ENCODE measurements at regions not wholly inside any gene's neighbourhood (a gene's known extent, or its start where the extent isn't known, plus 50 kb on each side); places are given as distances from the start of the nearest gene placed in this dataset.

DNA sequence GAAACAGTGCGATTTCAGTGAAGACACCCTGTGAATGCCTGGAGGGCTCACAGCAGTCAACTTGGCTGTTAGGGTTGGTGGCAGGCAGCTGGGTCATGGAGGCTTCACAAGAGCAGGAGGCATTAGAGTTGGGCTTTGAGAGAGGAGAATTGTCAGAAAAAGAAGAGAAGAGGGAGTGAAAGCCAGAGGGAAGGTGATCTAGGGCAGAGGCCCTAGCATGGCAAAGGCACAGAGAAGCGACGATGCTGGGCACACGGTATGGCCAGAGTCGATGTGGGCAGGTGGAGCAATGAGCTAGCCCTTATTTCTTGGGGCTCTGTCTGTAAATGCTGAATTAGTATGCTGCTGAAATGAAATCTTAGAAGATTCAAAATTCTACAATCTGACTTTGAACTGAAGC, 52.6 kb upstream of the OLFM4 start:
- no peak for DNase-seq (ENCODE audit: low spot score)

DNA sequence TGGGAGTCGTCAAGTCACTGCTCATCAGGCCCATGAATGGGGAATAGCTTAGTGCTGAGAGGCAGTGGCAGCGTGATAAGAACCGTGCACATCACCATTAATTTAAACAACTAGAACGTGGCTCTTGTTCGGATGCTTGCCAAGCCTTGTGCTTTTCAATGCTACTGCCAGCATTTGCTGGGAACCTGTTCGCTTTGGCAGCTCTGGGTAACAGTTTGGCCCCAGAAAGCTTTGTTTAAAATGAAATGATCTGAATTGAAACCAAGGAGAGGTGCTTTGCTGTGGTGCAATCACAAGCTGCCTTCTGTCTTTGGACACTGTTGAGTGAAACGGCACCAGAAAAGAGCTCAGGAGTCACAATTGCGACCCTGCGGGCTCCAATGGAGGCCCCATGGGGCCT, 53.5 kb upstream of the OLFM4 start:
- no peak for DNase-seq (ENCODE audit: low spot score)

DNA sequence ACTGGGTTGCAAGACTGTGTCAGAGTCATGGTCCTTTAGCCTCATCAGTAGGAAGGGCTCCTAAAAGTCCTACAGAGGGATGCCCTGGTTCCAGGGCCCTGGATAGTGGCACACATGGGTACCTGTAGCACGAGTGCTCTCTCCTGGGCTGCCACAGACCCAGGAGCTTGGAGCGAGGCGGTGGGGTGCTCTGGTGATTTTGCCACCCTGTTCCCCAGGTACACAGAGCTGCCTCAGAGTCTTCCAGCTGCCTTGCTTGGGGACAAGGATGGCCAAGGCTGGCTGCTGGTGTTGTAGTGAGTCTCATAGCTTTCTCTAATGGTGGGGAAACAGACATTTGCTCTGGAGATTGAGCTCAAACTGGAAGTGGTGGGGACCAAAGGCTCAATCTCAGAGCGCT, 53.9 kb upstream of the OLFM4 start:
- DNase-seq (ENCODE audit: low spot score) = no peak

DNA sequence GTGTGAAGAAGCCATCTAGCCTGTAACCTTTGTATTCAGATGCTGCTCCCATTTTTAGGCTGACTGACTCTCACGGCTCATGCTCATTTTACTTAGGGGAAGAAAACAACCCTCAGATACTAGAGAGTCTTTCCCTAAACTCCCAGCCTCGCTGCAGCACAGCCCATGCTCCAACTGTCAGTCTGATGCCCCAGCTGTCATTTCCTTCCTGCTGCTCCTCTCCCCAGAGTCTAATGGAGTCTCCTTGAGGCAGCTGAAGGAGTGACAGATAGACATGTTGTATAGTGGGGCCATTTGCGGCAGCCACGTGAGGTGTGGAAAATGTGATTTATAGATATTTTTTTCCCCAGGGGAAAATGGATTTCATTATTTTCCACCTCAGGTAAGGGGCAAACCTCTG, 59.2 kb upstream of the OLFM4 start:
- no peak for DNase-seq (ENCODE audit: low spot score)

DNA sequence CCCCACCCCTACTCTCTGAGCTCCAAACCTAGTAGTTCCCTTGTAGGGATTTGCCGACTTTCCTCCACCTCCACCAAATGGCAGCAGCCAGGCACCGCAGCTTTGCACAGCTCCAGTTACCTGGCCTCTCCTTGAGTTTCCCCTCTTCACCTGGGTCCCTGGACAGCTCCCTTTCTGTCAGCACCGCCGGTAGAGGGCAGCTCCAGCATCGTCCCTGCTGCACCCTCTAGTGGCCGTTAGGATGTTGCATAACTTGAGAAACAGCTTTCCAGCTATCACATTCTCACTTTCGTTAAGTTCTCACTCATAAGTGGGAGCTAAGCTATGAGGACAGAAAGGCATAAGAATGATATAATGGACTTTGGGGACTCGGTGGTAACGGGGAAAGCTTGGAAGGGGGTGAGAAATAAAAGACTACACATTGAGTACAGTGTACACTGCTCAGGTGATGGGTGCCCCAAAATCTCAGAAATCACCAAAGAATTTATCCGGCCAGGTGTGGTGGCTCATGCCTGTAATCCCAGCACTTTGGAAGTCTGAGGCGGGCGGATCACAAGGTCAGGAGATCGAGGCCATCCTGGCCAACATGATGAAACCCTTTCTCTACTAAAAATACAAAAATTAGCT, 60.4 kb upstream of the OLFM4 start:
- peak; percentile 60 for DNase-seq (ENCODE audit: low spot score)

DNA sequence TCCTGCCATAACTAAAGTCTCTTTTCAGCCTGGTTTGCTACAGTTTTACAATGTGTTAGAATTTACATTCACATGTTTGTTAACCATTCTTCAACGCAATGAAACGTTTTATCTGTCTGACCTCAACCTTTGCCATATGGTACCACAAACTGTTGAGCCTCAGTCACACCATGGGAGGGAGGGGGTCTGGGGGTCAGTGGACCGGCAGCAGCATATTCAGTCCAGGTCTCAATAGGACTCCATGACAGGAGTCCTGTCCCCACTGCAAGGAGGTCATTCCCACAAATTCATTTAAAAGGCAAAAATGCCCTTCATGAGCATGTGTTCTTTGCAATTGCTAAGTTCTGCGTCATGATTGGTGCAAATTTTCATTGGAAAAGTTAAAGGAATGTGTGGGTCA, 66.6 kb upstream of the OLFM4 start:
- DNase-seq (ENCODE audit: low spot score) = no peak

DNA sequence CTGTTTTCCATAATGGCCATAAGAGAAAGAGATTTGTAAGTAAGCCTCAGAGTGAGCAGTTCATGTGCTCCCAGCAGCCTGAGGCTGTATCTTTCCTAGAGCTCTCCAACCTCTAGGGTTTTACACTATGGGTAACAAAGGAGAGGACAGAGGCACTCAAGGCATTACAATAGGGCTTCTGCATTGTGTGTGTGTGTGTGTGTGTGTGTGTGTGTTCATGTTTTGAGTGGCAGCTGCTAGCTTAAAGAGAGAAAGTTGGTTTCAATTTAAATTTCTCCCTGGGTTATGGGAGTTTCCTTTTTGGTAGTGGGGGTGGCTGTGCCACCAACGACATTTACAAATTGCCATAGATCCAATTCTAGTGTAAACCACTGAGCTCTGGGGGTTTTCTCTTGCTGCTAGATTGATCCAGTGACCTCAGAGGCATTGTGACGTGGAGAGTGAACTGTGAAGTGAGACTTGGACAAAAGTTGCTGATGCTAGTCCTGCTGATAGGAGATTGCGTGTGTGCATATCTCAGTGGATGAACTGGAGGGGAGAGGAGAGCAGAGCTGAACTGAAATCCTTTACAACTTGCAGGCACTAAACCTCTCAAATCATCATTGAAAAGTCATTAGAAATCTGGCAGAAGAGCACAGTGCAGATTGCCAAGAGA, 67.2 kb upstream of the OLFM4 start:
- no peak for DNase-seq (ENCODE audit: low spot score)

DNA sequence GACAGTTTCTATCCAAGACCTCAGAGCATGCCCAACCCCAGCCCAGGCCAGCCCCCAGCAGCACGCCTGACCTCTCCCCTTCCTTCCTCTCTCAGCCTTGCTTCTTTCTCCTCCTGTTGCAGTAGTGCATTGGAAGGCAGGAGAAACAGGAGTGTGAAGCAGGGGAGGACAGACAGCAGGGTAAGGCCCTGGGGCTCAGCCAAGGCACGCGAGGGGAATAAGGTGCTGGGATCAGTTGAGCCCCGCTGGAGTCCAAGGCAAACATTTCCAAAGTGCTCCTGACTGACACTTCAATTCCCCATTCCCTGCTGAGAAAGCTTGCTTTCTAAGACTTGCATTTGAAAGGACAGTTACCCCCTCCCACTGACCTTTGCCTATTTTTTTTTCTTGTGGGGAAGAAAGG, 73.1 kb upstream of the OLFM4 start:
- no peak for DNase-seq (ENCODE audit: low spot score)

DNA sequence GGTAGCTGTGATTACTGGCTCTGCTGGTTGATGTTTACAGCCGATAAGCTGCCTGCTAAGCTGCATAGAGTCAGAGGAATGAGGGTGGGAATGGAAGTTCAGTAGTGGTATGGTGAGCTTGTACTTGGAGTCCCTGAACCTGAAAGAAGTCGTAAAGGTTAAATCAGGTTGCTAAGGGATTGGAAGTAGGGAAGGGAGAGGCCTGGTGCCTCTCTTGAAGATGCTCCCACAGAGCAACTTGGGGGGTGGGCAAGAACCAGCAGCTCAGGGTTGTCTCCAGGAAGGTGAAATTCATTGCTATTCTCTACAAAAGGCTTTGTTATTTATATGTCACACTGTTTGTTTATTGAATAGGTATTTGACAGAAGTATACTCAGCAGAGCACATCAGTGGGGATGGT, 73.8 kb upstream of the OLFM4 start:
- no peak for DNase-seq (ENCODE audit: low spot score)

DNA sequence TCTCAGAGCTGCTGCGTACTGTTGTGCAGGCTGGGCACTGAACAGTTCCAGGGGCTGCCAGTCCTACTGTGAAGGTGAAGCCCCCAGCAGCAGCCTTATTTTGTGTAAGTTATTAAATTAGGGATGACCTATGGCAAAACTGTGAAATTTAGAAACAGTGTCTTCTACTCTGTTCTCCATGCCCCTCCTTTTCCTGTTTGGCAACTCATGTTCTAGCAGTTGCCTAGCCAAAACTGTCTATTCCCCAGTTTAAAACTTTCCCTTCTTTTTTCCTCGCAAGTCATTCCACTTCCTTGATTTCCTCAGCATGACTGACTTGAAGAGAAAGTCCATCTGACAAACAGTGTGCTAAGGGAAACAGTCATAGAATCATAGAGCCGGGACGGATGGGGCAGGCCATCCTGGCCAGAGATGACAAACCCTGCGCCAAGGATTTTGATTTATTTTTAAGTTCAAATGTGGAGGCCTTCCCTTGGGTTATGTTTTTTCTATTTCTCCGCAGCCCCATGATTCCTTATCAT, 78.1 kb upstream of the OLFM4 start:
- no peak for DNase-seq (ENCODE audit: low spot score)

DNA sequence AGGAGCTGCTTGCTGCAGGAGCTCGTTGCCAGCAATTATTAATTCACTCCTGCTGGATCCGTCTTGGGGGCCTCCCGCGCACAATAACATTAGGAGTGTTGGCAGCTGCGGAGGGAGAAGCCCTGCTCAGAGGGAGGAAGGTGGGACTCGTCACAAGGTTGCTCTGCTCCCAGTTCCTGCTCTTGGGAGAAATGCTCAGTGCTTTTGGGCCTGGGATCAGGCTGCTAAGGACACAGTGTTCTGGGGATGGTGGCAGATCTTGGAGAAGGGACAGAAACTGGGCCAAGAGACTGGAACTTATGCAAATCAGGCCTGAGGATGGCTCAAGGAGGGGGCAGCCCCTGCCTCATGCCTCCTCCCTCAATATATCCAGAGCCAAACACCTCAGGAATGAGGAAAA, 78.9 kb upstream of the OLFM4 start:
- no peak for DNase-seq (ENCODE audit: low spot score)

DNA sequence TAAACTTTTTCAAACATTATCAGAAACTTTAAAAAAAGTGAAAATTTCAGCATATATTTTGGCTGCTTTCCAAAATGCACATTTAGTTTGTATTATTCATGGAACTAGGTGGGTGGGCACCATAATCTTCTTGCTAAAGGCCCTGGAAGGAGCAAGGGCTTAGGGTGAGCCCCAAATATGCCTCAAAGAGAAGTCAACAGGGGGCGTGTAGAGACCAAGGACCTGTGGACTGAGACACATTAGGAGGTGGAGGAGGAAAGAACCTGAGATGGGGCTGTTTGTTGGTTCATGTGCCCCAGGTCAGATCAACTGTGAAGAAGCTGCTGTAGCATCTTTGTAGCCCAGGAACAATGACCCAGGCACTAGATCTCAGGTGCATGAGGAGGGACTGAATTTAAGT, 79.6 kb upstream of the OLFM4 start:
- DNase-seq (ENCODE audit: low spot score) = no peak

DNA sequence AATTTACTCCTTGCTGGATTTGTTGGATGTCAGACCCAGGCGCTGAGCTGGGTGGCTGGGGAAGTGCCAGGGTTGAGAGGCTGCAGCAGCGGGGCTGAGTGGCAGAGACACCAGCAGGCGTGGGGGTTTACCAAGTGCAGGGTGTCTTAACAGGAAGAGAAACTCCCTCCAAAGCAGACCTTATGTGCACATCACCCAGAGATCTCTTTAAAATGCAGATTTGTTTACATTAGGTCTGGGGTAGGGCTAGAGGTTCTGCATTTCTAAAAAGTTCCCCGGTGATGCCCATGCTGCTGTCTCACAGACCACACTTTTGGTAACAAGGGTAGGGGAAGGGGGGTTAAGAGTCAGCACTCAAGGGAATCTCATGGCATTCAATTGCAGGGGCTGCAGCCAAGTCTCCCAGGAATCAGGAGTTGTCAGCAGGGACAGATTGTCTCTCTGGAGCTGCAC, 80.7 kb upstream of the OLFM4 start:
- no peak for DNase-seq (ENCODE audit: low spot score)

DNA sequence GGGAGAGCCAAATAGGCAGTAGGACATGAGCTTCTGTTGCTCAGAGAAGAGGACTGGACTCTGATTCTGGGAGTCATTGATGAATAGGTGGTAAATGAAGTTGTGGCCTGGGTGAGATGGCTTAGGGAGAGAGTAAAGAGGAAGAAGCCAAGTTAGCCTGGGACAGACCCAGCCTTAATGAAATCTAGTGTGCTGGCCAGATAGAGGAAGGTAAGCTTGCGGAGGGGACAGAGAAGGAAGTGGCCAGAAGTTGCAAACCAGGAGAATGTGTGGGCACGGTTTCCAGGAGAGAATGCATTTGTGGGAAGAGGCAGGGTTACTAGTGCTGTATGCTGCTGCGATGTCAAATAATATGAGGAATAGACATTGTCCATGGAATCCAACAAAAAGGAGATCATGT, 83.3 kb upstream of the OLFM4 start:
- no peak for DNase-seq (ENCODE audit: low spot score)

DNA sequence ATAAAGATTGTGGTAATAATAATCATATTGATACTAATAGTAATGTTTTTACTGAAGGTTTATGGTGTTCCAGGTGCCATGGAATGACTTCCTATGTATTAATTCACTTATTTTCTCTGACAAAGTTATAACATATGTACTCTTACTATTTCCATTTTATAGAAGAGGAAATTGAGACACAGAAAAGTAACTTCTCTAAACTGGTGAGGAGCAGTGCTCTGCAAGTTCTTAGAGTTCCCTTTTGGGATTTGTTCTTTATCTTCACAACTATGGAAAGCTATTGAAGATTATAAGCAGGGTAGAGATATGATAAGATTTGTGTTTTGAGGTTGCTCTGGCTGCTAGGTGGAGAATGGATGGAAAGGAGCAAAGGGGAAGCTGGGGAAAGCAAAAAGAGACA, 83.9 kb upstream of the OLFM4 start:
- DNase-seq (ENCODE audit: low spot score) = no peak

DNA sequence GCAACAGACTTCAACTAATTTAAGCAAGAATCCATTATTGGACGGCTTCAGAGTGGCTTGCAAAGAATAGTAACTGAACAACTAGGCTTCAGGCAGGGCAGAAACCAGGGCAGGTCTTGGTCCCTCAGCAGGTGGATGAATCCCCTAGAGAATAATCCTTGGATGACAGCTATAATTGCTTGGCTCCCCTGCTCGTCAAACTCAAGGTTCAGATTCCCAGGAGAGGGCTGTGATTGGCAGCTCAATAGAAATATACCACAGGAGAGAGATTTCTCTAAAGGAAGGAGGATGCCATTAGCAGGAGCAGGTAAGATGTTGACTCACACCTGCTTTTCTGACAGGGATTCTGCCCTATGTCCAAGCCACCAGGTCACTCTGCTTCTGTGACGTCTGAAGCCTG, 89.6 kb upstream of the PCDH8 start:
- no peak for DNase-seq (ENCODE audit: low spot score)

DNA sequence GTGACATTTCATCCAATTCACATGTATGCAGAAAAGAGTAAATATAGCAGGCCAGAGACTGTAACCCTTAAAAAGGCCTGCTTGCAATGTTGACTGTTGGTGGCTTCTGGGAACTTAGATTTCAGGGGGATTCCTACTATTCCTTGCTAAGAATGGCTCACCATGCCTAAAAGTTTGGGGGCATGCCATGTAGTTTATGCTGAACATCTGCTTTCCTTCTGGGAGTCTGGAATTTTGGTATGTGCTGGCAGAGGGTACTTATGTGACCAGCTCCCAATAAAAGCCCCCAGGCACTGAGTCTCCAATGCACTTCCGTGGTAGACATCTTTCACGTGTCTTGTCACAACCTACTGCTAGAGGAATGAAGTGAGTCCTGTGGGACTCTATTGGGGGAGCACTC, 88.4 kb upstream of the PCDH8 start:
- no peak for DNase-seq (ENCODE audit: low spot score)

DNA sequence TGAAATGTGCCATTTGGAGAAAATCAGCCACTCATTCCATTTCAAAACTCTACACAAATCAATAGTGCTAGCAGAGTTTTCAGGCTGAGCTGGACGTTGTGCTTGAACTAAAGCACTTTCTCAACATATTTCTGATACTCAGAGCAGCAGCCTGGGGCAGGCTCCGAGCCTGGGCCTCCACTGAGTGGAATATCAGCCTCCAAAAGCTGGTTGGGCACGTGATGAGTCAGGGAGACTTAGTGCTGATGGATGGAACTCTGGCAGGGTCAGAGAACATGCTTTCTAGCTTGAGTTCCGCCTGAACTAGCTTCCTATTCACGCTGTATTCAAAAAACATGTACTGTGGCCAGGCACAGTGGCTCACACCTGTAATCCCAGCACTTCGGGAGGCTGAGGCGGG, 85.8 kb upstream of the PCDH8 start:
- DNase-seq (ENCODE audit: low spot score) = no peak

DNA sequence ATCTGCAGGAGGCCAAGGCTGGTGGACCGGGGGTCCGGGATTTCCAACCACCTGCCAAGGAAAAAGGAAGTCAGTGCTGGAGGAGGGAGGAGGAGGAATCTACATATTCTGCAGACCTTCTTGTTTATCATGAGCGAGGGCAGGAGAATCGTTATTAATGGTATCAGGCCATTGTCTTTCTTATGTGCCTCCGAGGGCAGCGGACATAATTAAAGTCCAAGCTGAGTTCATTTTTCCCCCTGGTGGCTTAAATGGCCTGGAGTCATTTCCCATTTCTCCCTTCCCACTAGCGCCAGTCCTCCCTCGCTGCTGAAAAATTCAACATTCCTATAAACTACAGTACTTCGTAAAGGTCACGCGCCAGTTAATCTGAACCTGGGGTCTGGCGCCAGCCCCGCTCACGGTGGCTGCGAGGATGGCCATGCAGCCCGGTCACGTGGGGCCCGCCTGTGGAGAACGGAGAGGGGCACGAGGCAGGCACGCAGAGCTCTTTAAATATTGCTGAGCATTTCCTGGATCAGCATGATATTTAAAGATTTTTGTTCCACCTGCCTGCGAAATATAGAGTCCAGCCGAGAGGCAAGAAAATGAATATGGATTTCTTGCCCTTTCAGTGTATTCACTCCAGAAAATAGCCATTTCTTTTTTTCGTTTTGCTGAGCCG, 85.2 kb upstream of the PCDH8 start:
- DNase-seq (ENCODE audit: low spot score) = no peak

DNA sequence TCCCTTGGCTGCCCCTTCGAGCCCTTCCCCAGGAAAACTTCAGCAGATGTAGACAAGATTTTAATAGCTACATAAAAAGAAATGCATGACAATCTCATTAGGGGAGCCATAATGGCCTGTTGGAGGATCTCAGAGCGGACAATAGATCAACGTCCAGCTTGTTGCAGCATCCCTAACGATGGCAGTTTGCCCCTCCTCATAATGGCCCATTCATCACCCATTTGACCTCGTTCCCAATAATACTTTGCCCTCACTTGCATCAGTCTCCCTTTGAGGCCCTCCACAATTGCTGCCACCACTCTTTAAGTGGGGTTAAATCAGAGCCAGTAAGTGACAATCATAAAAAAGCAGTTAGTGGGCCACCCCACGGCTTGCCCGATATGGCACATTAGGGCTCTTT, 84.7 kb upstream of the PCDH8 start:
- no peak for DNase-seq (ENCODE audit: low spot score)

DNA sequence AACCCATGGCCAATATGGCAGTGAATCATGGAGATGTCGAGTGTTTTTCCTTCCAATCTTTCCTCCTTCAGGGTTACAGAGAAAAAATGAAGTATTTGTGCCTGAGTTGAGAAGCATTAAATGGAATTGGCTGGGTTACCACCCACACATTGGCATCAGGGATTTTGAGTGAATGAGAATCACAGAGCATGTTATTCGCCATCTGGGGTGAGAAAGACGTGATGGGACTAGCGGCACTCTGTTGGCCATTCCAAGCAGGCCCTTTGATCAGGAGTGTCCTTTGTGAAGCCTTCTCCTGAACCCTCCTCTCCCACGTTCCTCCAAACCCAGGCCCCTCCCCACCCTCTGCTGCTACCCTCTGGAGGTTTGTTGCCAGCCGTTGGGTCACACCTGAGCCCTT, 84.2 kb upstream of the PCDH8 start:
- no peak for DNase-seq (ENCODE audit: low spot score)

DNA sequence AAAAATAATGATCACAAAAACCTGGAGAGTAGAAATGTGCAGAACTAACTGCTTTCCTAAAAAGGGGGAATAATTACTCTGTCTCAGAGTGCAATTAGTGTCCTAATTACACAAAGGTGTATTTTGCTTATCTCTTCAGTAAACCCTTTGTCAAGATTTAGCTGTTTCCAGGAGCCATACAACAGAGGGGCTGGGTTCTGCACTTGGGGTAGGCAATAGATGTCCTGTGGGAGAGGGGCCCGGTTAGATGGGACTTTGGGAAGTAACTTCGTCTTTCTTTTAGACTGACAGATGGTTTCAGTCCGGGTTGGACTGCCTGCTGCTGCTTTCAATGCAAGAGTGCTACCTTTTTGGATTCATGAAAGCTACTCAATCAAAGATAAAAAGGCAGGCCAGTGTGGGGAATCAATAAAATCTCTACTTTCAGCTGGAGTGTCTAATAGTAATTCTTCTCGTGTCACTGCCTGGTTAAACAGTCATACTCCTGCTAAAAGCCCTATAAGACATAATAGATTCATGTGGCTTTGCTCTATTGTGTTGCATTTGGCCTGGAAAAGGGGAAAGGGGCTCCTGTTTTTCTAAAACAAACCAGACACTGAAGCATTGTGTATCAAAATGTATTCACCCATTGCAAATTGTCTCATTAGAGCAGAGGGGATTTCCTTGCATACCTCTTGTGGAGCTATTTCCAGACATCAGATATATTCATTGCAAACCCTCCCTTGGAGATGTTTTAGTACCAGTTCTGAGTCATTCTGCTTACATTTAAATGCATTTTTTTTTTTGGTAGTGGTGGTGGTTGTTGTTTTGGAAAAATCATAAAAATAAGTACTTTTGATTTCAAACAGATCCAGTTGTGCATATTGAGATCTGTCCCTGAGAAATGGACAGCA, 83.3 kb upstream of the PCDH8 start:
- no peak for DNase-seq (ENCODE audit: low spot score)

DNA sequence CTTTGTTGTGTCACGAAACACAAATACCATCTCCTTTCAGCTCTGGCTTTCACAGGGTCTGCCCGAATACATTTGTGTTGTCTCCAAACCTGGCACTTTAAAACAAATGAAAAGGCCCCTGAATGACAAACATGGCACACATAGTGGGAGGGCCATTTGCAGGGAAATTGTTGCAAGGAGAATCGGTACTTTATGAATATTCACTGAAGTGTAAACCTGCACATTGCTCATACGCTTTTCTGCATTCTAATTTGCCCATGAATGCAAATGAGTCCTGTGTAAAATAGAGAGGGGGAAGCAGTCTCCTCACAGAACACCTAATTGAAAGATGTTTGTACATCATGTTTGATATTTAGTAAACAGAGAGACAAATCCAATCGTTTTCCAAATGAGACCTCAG, 82.7 kb upstream of the PCDH8 start:
- no peak for DNase-seq (ENCODE audit: low spot score)
